Brain microvascular endothelial cell (primary cell): ENCODE measurements at regions not wholly inside any gene's neighbourhood (a gene's known extent, or its start where the extent isn't known, plus 50 kb on each side); places are given as distances from the start of the nearest gene placed in this dataset.

Experiments used
- DNase-seq: peaks from one replicate; pipeline ENCODE4 v3.0.0-alpha.2; 2020
- H3K27ac ChIP-seq: fragments of 250-450 bp; sonication (Bioruptor Pico); 2 replicates; pipeline ENCODE4 v1.5.1; 2020; ENCODE audit warnings: mild to moderate bottlenecking, moderate library complexity
- H3K27me3 ChIP-seq: fragments of 250-450 bp; sonication (Bioruptor Pico); replicated peaks from 2 replicates; pipeline ENCODE4 v1.5.1; 2020; ENCODE audit warnings: mild to moderate bottlenecking
- H3K36me3 ChIP-seq: fragments of 250-450 bp; sonication (Bioruptor Pico); replicated peaks from 2 replicates; pipeline ENCODE4 v1.5.1; 2020; ENCODE audit warnings: mild to moderate bottlenecking
- H3K4me3 ChIP-seq: 2 replicates; pipeline ENCODE4 v1.5.1; 2011; ENCODE audit warnings: low read depth, mild to moderate bottlenecking, control low read depth, low read length, moderate library complexity
- CTCF ChIP-seq: IDR thresholded peaks from 2 replicates; pipeline ENCODE4 v1.5.1; 2011; ENCODE audit warnings: low read depth, mild to moderate bottlenecking, moderate library complexity, low read length, control low read depth, inconsistent platforms; ENCODE audit errors: missing control alignments
- in situ Hi-C: cut with HindIII; loops from 2 replicates; pipeline ENCODE4 v1.10.0; 2017; ENCODE audit warnings: low sequenced_read_pairs, low pct_ligation_motif_present

GRCh38 chr6:169954977-169955376 is 203.6 kb downstream of the ERMARD start:
- Histone ChIP-seq H3K27me3 (no peaks in the 10 kb centered on the region), H3K4me3 (no peak overlapping the region), H3K27ac (no peak overlapping the region), H3K36me3 (no peaks in the 10 kb centered on the region)
- in situ Hi-C loops, result no loop called here
- TF ChIP-seq CTCF, result no peak
- DNase-seq, result no peak

- TF ChIP-seq CTCF, result no peak
- no peak for DNase-seq
- no peak overlapping the region for H3K27ac ChIP-seq
- in situ Hi-C loops, result no loop called here
- no peak overlapping the region for H3K4me3 ChIP-seq
- no peaks in the 10 kb centered on the region for H3K36me3 ChIP-seq
- no peaks in the 10 kb centered on the region for H3K27me3 ChIP-seq
Observed at GRCh38 chr6:169953686-169954085, 202.3 kb downstream of the ERMARD start.

GRCh38 chr6:169950558-169950957 is 199.1 kb downstream of the ERMARD start:
- Histone ChIP-seq H3K36me3 (no peaks in the 10 kb centered on the region), H3K4me3 (no peak overlapping the region), H3K27ac (no peak overlapping the region), H3K27me3 (no peaks in the 10 kb centered on the region)
- no peak for TF ChIP-seq CTCF
- DNase-seq, result no peak
- in situ Hi-C loops, result no loop called here

- no peak for TF ChIP-seq CTCF
- in situ Hi-C loops, result no loop called here
- H3K27ac ChIP-seq, result no peak overlapping the region
- no peaks in the 10 kb centered on the region for H3K36me3 ChIP-seq
- no peak for DNase-seq
- no peak overlapping the region for H3K4me3 ChIP-seq
- no peaks in the 10 kb centered on the region for H3K27me3 ChIP-seq
Observed at GRCh38 chr6:169949511-169950097, 198.2 kb downstream of the ERMARD start.

- Histone ChIP-seq H3K36me3 (no peaks in the 10 kb centered on the region), H3K27ac (no peak overlapping the region), H3K4me3 (no peak overlapping the region), H3K27me3 (no peaks in the 10 kb centered on the region)
- DNase-seq, result no peak
- TF ChIP-seq CTCF, result no peak
- in situ Hi-C loops, result no loop called here
Observed at GRCh38 chr6:169946971-169947370, 195.5 kb downstream of the ERMARD start.

GRCh38 chr6:169945117-169945516 is 193.7 kb downstream of the ERMARD start:
- no peak overlapping the region for H3K27ac ChIP-seq
- H3K27me3 ChIP-seq, result no peaks in the 10 kb centered on the region
- TF ChIP-seq CTCF, result no peak
- in situ Hi-C loops, result no loop called here
- H3K4me3 ChIP-seq, result no peak overlapping the region
- no peak for DNase-seq
- H3K36me3 ChIP-seq, result no peaks in the 10 kb centered on the region
